Panc1 (cell line): ENCODE measurements at regions not wholly inside any gene's neighbourhood (a gene's known extent, or its start where the extent isn't known, plus 50 kb on each side); places are given as distances from the start of the nearest gene placed in this dataset.

Experiments used
- ATAC-seq: fragments of 200-7000 bp; cut with Tn5 transposase; 2 replicates; pipeline ENCODE4 v1.9.1; 2020; ENCODE audit warnings: mild to moderate bottlenecking, moderate library complexity
- BruUV-seq: library from RNA; stranded (reverse); fragments of 400-500 nt; replicated peaks from 2 replicates; lab custom pipeline; 2021; lab: Mats Ljungman, UMichigan
- CTCF ChIA-PET: fragments of 300-600 bp; sonication (Branson Sonifier 250); formaldehyde crosslinking; loops from one replicate; lab custom pipeline; 2022; ENCODE audit warnings: antibody characterized with exemption; lab: Charles Lee
- POLR2A ChIA-PET: fragments of 300-600 bp; sonication (Branson Sonifier 250); formaldehyde crosslinking; loops from one replicate; lab custom pipeline; 2022; ENCODE audit warnings: antibody characterized with exemption; lab: Charles Lee
- DNase-seq: peaks from one replicate; pipeline ENCODE4 v3.0.0-alpha.2; 2010; ENCODE audit warnings: low read depth, low spot score
- H3K27ac ChIP-seq: 2 replicates; pipeline ENCODE4 v1.5.1; 2011; ENCODE audit warnings: mild to moderate bottlenecking, low read length, inconsistent platforms
- H3K27me3 ChIP-seq: fragments of 200-500 bp; sonication (Bioruptor generic); 2 replicates; pipeline ENCODE4 v1.6.0; 2014; ENCODE audit warnings: low read length, inconsistent platforms; ENCODE audit not compliant: control insufficient read depth, insufficient read depth
- H3K36me3 ChIP-seq: fragments of 200-500 bp; sonication (Bioruptor generic); 2 replicates; pipeline ENCODE4 v1.5.1; 2014; ENCODE audit warnings: inconsistent platforms, mild to moderate bottlenecking, low read length, moderate library complexity; ENCODE audit not compliant: control insufficient read depth, insufficient read depth
- H3K4me1 ChIP-seq: 2 replicates; pipeline ENCODE4 v1.5.1; 2011; ENCODE audit warnings: inconsistent platforms, mild to moderate bottlenecking, low read length, moderate library complexity; ENCODE audit not compliant: control insufficient read depth, insufficient read depth
- H3K4me3 ChIP-seq, 2 experiments: 2 replicates each; pipeline ENCODE4 v1.5.1; 2011 to 2012; ENCODE audit warnings: low read depth in 2 of 2, low read length in 2 of 2, mild to moderate bottlenecking in 2 of 2, inconsistent platforms in 1 of 2, moderate library complexity in 1 of 2
- H3K9me3 ChIP-seq: fragments of 200-500 bp; sonication (Bioruptor generic); 2 replicates; pipeline ENCODE4 v1.5.1; 2014; ENCODE audit warnings: low read depth, mild to moderate bottlenecking, inconsistent platforms, low read length, moderate library complexity; ENCODE audit not compliant: control insufficient read depth, insufficient read depth
- CTCF ChIP-seq: fragments of 450-650 bp; IDR thresholded peaks from 2 replicates; pipeline ENCODE4 v1.5.1; 2017; ENCODE audit warnings: mild to moderate bottlenecking
- POLR2AphosphoS5 ChIP-seq: IDR thresholded peaks from 2 replicates; pipeline ENCODE4 v1.6.1; 2012; ENCODE audit warnings: mild to moderate bottlenecking, low read depth, low read length, moderate library complexity
- REST ChIP-seq, 2 experiments: IDR thresholded peaks; 2 replicates each; pipeline ENCODE4 v1.6.1; 2011 to 2012; ENCODE audit warnings: low read depth in 2 of 2, control low read depth in 1 of 2, low read length in 1 of 2, mild to moderate bottlenecking in 1 of 2, moderate library complexity in 1 of 2; ENCODE audit not compliant: insufficient read depth in 1 of 2
- SIN3A ChIP-seq: IDR thresholded peaks from 2 replicates; pipeline ENCODE4 v1.6.1; 2012; ENCODE audit warnings: low read depth, mild to moderate bottlenecking, low read length, moderate library complexity, borderline replicate concordance; ENCODE audit not compliant: insufficient read depth
- TCF7L2 ChIP-seq: IDR thresholded peaks from 2 replicates; pipeline ENCODE4 v1.6.1; 2011; ENCODE audit warnings: mild to moderate bottlenecking, low read depth, low read length, inconsistent platforms
- in situ Hi-C: cut with HindIII; loops from 2 replicates; pipeline ENCODE4 v1.10.0; 2016; ENCODE audit warnings: low sequenced_read_pairs, low pct_unique_long_range_greater_than_20kb
- intact Hi-C: fragments of 100-400 bp; cut with micrococcal nuclease; formaldehyde crosslinking; loops from one replicate; pipeline ENCODE4 v1.10.0; 2022; ENCODE audit not compliant: unreplicated experiment

- TF ChIP-seq TCF7L2, result no peak
- TF ChIP-seq SIN3A, result no peak
- TF ChIP-seq CTCF, result no peak
- TF ChIP-seq POLR2AphosphoS5, result no peak
- no peak for TF ChIP-seq REST (IDR thresholded peaks at IDR 0.05; ENCODE audit: insufficient read depth in 1 of 2, low read depth in 2 of 2, low read length in 1 of 2)
- Histone ChIP-seq H3K36me3 (no peaks in the 10 kb centered on the region), H3K4me3 (no peak overlapping the region), H3K4me1 (no peaks in the 10 kb centered on the region), H3K27me3 (no peaks in the 10 kb centered on the region), H3K27ac (no peak overlapping the region), H3K9me3 (no peaks in the 10 kb centered on the region)
- in situ Hi-C loops (no loop called here), intact Hi-C loops (no loop called here)
- ChIA-PET CTCF (no interaction called here), POLR2A (no interaction called here)
- BruUV-seq, result no TSS peak
- ATAC-seq (no peak), DNase-seq (no peak)
Measured at GRCh38 chr5:5678909-5679308, 256.4 kb downstream of the ICE1 start.

- H3K36me3 ChIP-seq, result no peaks in the 10 kb centered on the region
- ChIA-PET CTCF (no interaction called here), POLR2A (no interaction called here)
- in situ Hi-C loops, result no loop called here
- no peak overlapping the region for H3K27ac ChIP-seq
- H3K4me1 ChIP-seq, result no peaks in the 10 kb centered on the region
- no peak for ATAC-seq
- intact Hi-C loops, result no loop called here
- no TSS peak for BruUV-seq
- no peak overlapping the region for H3K4me3 ChIP-seq
- no peak for DNase-seq
- no peak for TF ChIP-seq POLR2AphosphoS5
- TF ChIP-seq CTCF, result no peak
- no peak for TF ChIP-seq TCF7L2
- TF ChIP-seq REST (IDR thresholded peaks at IDR 0.05; ENCODE audit: insufficient read depth in 1 of 2, low read depth in 2 of 2, low read length in 1 of 2), result no peak
- no peak for TF ChIP-seq SIN3A
- no peaks in the 10 kb centered on the region for H3K9me3 ChIP-seq
- H3K27me3 ChIP-seq, result no peaks in the 10 kb centered on the region
Measured at GRCh38 chr5:5677738-5678137, 255.3 kb downstream of the ICE1 start.
